ENCODE measurements at regions not wholly inside any gene's neighbourhood (a gene's known extent, or its start where the extent isn't known, plus 50 kb on each side); places are given as distances from the start of the nearest gene placed in this dataset.
"Not testable (repeated sequence)": the region's sequence is repeated elsewhere in the genome, so short reads cannot be mapped to it uniquely, and the experiment has no call there.

GRCh38 chr18:64747803-64748202 lies 598.9 kb upstream of the LINC00305 start:
- no peak for TF ChIP-seq CTCF (IDR thresholded peaks at IDR 0.05)
- TF ChIP-seq ZFX (IDR thresholded peaks at IDR 0.05; ENCODE audit: borderline replicate concordance): no peak
- no peak overlapping the region for H3K27ac ChIP-seq

GRCh38 chr18:64742898-64743297 lies 594.0 kb upstream of the LINC00305 start:
- no peak overlapping the region for H3K27ac ChIP-seq
- TF ChIP-seq ZFX (IDR thresholded peaks at IDR 0.05; ENCODE audit: borderline replicate concordance): no peak
- TF ChIP-seq CTCF (IDR thresholded peaks at IDR 0.05): no peak

- no peak for TF ChIP-seq ZFX (IDR thresholded peaks at IDR 0.05; ENCODE audit: borderline replicate concordance)
- TF ChIP-seq CTCF (IDR thresholded peaks at IDR 0.05): no peak
- H3K27ac ChIP-seq: no peak overlapping the region
Measured at GRCh38 chr18:64734063-64734462, 585.2 kb upstream of the LINC00305 start.

GRCh38 chr18:64725657-64726056 lies 576.8 kb upstream of the LINC00305 start:
- H3K27ac ChIP-seq: not testable (repeated sequence)

- no peak overlapping the region for H3K27ac ChIP-seq
- TF ChIP-seq CTCF (IDR thresholded peaks at IDR 0.05) (no peak), ZFX (IDR thresholded peaks at IDR 0.05; ENCODE audit: borderline replicate concordance) (no peak)
Measured at GRCh38 chr18:64720781-64721464, 572.0 kb upstream of the LINC00305 start.

- H3K27ac ChIP-seq: no peak overlapping the region
- no peak for TF ChIP-seq CTCF (IDR thresholded peaks at IDR 0.05)
- no peak for TF ChIP-seq ZFX (IDR thresholded peaks at IDR 0.05; ENCODE audit: borderline replicate concordance)
Measured at GRCh38 chr18:64718808-64719207, 569.9 kb upstream of the LINC00305 start.

- no peak for TF ChIP-seq CTCF (IDR thresholded peaks at IDR 0.05)
- no peak for TF ChIP-seq ZFX (IDR thresholded peaks at IDR 0.05; ENCODE audit: borderline replicate concordance)
- H3K27ac ChIP-seq: no peak overlapping the region
Measured at GRCh38 chr18:64717026-64717425, 568.1 kb upstream of the LINC00305 start.

- TF ChIP-seq ZFX (IDR thresholded peaks at IDR 0.05; ENCODE audit: borderline replicate concordance): no peak
- TF ChIP-seq CTCF (IDR thresholded peaks at IDR 0.05): no peak
- no peak overlapping the region for H3K27ac ChIP-seq
Measured at GRCh38 chr18:64714086-64714485, 565.2 kb upstream of the LINC00305 start.

Measured in 22Rv1 (cell line).